Thyroid gland (tissue), 4 donors: ENCODE measurements at regions not wholly inside any gene's neighbourhood (a gene's known extent, or its start where the extent isn't known, plus 50 kb on each side); places are given as distances from the start of the nearest gene placed in this dataset.

Experiments
- POLR2A ChIP-seq, 2 donors: fragments of 450-650 bp; IDR thresholded peaks; one replicate each; pipeline ENCODE4 v1.6.1; 2017; ENCODE audit warnings: antibody characterized with exemption in 2 of 2, mild to moderate bottlenecking in 2 of 2, moderate library complexity in 1 of 2
- TF ChIP-seq, protein P1 (sequence below), 6 experiments: fragments of 200-600 bp in 3 of 6; fragments of 450-650 bp in 3 of 6; sonication (generic) in 3 of 6; IDR thresholded peaks; one replicate each; pipeline ENCODE4 v1.5.1; 2016 to 2019; ENCODE audit warnings: antibody characterized with exemption in 6 of 6, mild to moderate bottlenecking in 2 of 6, inconsistent platforms in 1 of 6, moderate library complexity in 1 of 6

GRCh38 chr1:115156826-115157468 lies 67.6 kb upstream of the TSPAN2 start:
- TF ChIP-seq, protein P1, sequence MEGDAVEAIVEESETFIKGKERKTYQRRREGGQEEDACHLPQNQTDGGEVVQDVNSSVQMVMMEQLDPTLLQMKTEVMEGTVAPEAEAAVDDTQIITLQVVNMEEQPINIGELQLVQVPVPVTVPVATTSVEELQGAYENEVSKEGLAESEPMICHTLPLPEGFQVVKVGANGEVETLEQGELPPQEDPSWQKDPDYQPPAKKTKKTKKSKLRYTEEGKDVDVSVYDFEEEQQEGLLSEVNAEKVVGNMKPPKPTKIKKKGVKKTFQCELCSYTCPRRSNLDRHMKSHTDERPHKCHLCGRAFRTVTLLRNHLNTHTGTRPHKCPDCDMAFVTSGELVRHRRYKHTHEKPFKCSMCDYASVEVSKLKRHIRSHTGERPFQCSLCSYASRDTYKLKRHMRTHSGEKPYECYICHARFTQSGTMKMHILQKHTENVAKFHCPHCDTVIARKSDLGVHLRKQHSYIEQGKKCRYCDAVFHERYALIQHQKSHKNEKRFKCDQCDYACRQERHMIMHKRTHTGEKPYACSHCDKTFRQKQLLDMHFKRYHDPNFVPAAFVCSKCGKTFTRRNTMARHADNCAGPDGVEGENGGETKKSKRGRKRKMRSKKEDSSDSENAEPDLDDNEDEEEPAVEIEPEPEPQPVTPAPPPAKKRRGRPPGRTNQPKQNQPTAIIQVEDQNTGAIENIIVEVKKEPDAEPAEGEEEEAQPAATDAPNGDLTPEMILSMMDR (IDR thresholded peaks at IDR 0.05): no peak
- no peak for TF ChIP-seq POLR2A (IDR thresholded peaks at IDR 0.05)
